IPS-18a (cell line): ENCODE measurements at regions not wholly inside any gene's neighbourhood (a gene's known extent, or its start where the extent isn't known, plus 50 kb on each side); places are given as distances from the start of the nearest gene placed in this dataset.

Experiments used
- H3K27ac ChIP-seq: one replicate; pipeline ENCODE4 v1.5.1; 2013; ENCODE audit warnings: low read length
- H3K27me3 ChIP-seq: one replicate; pipeline ENCODE4 v1.6.1; 2013; ENCODE audit warnings: mild to moderate bottlenecking, low read length; ENCODE audit not compliant: control insufficient read depth, insufficient read depth
- H3K36me3 ChIP-seq: one replicate; pipeline ENCODE4 v1.6.1; 2013; ENCODE audit warnings: low read depth, low read length; ENCODE audit not compliant: control insufficient read depth
- H3K4me1 ChIP-seq: one replicate; pipeline ENCODE4 v1.6.1; 2013; ENCODE audit warnings: low read depth, low read length; ENCODE audit not compliant: control insufficient read depth
- H3K4me3 ChIP-seq: one replicate; pipeline ENCODE4 v1.5.1; 2013; ENCODE audit warnings: low read length
- H3K9ac ChIP-seq: one replicate; pipeline ENCODE4 v1.6.1; 2013; ENCODE audit warnings: mild to moderate bottlenecking, low read length, moderate library complexity
- H3K9me3 ChIP-seq: one replicate; pipeline ENCODE4 v1.6.1; 2013; ENCODE audit warnings: low read depth, low read length; ENCODE audit not compliant: control insufficient read depth

DNA sequence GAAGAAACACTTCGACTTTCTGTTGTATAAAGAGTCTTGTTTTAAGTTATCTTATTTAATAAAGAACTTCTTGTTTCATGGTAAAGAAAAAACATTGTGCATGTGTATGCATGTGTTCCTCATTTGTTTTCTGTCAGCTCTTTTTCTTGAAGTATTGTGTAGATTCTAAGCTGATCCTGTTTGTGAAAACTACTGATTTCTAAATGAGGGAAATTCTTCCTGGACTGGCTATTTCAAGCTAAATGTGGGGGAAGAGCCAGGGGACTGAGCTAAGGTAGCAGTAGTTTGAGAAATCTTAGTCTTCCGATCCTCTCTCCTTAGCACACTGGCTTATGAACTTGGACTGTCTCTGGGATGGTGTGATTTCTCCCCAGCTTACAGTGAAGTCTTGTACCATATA, 56.4 kb upstream of the RBMS1 start:
- no peak overlapping the region for H3K4me3 ChIP-seq
- peaks cover 4% of the 10 kb centered on the region for H3K9me3 ChIP-seq
- H3K9ac ChIP-seq: no peak overlapping the region
- H3K27me3 ChIP-seq: no peaks in the 10 kb centered on the region
- H3K36me3 ChIP-seq: no peaks in the 10 kb centered on the region
- no peak overlapping the region for H3K27ac ChIP-seq
- H3K4me1 ChIP-seq: peaks cover 3% of the 10 kb centered on the region

DNA sequence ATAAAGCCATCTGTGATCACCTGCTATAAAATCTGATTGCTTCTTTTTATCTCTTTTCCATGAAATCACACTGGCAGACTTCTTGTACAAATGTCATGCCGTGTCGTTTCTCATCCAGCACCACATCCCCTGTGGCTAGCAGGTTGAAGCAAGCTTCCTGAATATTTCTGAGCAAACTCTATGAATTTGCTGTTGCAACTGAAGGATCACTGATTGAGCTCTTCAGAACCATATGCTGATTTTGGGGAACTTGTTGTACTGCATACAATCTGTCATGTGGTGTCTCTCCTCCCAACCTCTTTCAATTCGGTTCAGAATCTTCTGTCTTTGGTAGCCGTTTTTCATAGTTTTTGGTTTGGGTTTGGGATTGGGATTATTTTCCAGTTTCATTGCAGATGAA, 57.7 kb upstream of the RBMS1 start:
- peaks cover 3% of the 10 kb centered on the region for H3K4me1 ChIP-seq
- H3K9ac ChIP-seq: no peak overlapping the region
- no peak overlapping the region for H3K27ac ChIP-seq
- peaks cover 4% of the 10 kb centered on the region for H3K9me3 ChIP-seq
- H3K36me3 ChIP-seq: no peaks in the 10 kb centered on the region
- no peak overlapping the region for H3K4me3 ChIP-seq
- no peaks in the 10 kb centered on the region for H3K27me3 ChIP-seq

DNA sequence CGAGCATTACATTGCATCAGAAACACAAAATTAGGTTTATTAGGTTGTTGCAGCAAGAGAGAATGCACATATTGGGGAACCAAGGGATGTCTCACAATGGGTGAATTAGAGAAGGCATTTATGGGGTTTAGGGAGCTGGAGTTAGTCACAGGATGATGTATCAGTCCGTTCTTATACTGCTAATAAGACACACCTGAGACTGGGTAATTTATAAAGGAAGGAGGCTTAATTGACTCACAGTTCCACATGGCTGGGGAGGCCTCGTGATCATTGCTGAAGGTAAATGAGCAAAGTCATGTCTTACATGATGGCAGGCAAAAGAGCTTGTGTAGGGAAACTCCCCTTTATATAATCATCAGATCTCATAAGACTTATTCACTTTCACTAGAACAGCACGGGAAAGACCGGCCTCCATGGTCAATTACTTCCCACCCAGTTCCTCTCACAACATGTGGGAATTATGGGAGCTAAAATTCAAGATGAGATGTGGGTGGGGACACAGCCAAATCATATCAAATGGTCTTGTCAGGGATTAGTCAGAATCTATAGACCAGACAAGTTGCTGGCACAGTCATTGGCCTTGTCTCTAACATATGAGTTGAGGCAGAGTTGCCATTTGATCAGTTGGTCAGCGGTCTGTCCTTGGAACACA, 61.9 kb upstream of the RBMS1 start:
- Histone ChIP-seq H3K9ac (no peak overlapping the region), H3K36me3 (no peaks in the 10 kb centered on the region), H3K9me3 (no peaks in the 10 kb centered on the region), H3K27ac (no peak overlapping the region), H3K4me1 (no peaks in the 10 kb centered on the region), H3K4me3 (no peak overlapping the region), H3K27me3 (no peaks in the 10 kb centered on the region)

DNA sequence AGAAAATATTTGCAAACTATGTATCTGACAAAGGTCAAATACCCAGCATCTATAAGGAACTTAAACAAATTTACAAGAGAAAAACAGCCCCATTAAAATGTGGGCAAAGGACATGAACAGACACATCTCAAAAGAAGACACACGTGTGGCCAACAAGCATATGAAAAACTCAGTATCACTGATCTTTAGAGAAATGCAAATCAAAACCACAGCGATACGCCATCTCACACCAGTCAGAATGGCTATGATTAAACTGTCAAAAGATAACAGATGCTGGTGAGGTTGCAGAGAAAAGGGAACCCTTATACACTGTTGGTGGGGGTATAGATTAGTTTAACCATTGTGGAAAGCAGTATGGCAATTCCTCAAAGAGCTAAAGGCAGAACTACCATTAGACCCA, 64.3 kb upstream of the RBMS1 start:
- no peaks in the 10 kb centered on the region for H3K27me3 ChIP-seq
- H3K9me3 ChIP-seq: no peaks in the 10 kb centered on the region
- H3K36me3 ChIP-seq: no peaks in the 10 kb centered on the region
- no peak overlapping the region for H3K27ac ChIP-seq
- no peak overlapping the region for H3K4me3 ChIP-seq
- H3K9ac ChIP-seq: no peak overlapping the region
- no peaks in the 10 kb centered on the region for H3K4me1 ChIP-seq

DNA sequence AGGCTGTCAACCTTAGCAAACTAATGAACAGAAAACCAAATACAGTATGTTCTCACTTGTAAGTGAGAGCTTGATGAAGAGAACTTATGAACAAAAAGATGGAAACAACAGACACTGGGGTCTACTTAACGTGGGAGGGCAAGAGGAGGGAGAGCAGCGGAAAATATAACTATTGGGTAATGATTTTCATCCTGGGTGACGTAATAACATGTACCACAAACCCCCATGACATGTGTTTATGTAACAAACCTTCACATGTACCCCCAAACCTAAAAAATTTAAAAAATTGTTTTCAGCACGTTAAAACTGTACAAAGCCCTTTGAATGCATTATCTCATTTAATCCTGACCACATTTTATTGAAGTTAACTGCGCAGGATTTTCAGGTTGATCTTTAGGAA, 64.9 kb upstream of the RBMS1 start:
- H3K4me1 ChIP-seq: no peaks in the 10 kb centered on the region
- no peak overlapping the region for H3K4me3 ChIP-seq

DNA sequence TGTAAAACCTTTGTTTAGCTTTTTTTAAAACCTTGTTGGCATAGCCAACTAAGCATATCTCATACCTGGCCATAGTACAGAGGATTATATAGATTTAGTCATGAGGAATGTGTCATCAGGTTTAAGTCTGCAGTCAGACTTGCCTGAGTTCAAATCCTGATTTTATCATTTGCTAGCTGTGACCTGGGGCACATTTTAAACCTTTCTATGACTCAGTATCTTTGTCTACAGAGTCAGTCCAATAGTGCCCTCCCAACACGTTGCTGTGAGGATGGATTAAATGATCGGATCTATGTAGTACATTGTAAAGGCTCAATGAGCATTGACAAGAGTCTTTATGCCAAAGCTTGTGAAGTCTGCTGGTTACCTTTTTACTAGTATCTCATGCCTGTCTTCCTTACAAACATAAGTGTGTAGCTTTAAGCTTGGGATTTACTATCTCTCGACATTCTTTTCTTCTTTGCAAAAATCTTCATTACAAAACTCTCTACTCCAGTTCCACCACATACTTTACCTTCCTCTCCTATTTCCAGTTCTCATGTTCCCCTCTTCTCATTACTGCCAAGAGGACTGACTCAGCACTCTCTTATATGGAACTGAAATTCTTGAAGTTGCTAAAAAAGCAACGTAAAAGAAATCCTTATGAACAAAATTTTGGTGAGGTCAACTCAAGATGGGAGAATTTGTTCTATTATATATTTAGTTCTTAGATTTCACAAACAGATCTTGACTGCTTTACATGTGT, 68.1 kb upstream of the RBMS1 start:
- Histone ChIP-seq H3K27ac (no peak overlapping the region), H3K9me3 (no peaks in the 10 kb centered on the region), H3K9ac (no peak overlapping the region), H3K4me1 (no peaks in the 10 kb centered on the region), H3K27me3 (no peaks in the 10 kb centered on the region), H3K4me3 (no peak overlapping the region), H3K36me3 (no peaks in the 10 kb centered on the region)

More for the DNA sequence above, 64.9 kb upstream of the RBMS1 start:
- Histone ChIP-seq H3K9me3 (no peaks in the 10 kb centered on the region), H3K27me3 (no peaks in the 10 kb centered on the region), H3K9ac (no peak overlapping the region), H3K36me3 (no peaks in the 10 kb centered on the region), H3K27ac (no peak overlapping the region)

DNA sequence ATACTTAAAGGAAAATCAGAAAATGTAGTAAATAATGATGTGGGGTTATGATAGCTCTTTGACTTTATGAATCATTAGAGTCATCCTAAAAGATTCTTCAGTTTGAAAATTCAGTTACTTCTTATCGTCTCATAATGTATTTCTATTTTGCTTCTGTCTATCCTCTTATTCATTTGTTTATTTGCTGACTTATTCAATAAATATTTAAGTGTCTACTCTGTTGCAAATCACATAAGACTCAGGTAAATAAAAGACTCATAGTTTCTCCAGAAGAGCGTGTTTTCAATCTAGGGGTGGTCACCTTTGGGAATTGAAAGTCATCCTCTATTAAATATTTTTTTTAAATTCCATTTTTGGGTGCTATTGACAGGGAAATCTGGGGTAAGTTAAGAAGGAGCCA, 69.1 kb upstream of the RBMS1 start:
- Histone ChIP-seq H3K4me1 (no peaks in the 10 kb centered on the region), H3K9me3 (no peaks in the 10 kb centered on the region), H3K27me3 (no peaks in the 10 kb centered on the region), H3K9ac (no peak overlapping the region), H3K27ac (no peak overlapping the region), H3K4me3 (no peak overlapping the region), H3K36me3 (no peaks in the 10 kb centered on the region)

DNA sequence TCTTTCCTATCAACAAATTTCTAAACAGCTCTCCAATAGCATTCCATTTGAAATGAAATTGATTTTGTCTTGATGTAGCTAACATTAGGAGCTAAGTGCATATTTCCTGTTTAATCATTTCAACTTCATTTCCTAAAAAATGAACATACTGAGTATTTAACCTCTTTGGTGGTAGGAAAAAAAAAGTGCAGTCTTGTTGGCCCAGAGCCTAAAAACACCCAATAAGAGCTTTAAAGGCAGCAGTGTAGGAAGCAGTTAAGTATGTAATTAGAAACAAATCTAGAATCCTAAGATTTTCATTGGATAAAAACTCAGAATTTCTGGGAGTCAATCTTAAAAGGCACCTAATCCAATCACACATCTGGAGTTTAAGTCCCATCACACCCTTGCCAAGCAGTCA, 71.0 kb upstream of the RBMS1 start:
- Histone ChIP-seq H3K27ac (no peak overlapping the region), H3K4me1 (no peaks in the 10 kb centered on the region), H3K4me3 (no peak overlapping the region), H3K9me3 (no peaks in the 10 kb centered on the region), H3K9ac (no peak overlapping the region), H3K36me3 (no peaks in the 10 kb centered on the region), H3K27me3 (no peaks in the 10 kb centered on the region)

DNA sequence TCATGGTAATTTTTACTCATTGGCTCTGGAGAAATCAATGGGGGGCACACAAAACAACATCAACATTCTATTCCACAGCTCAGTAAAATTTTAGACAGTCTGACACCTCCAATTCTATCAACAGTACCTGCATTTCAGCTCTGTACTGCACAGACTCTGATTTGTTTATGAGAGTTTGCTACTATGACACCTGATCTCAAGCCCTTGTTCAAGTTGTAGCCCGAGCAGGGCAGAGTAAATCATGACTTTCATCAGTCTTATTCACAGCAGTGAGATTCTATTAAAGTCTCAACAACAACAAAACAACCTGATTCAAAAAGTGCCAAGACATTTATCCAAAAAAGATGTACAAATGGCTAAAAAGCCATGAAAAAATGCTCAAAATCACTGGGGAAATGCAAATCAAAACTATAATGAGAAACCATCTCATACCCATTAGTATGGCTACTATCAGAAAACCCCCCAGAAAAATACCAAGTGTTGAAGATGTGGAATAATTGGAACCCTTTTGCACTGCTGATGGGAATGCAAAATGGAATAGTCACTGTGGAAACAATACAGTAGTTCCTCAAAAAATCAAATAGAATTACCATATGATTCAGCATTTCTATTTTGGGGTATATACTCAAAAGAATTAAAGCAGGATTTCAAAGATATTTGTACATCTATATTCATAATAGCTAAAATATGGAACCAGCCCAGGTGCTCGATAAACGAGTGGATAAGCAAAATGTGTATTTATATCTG, 71.7 kb upstream of the RBMS1 start:
- no peak overlapping the region for H3K9ac ChIP-seq
- no peaks in the 10 kb centered on the region for H3K4me1 ChIP-seq
- no peaks in the 10 kb centered on the region for H3K27me3 ChIP-seq
- H3K9me3 ChIP-seq: no peaks in the 10 kb centered on the region
- H3K27ac ChIP-seq: no peak overlapping the region
- no peaks in the 10 kb centered on the region for H3K36me3 ChIP-seq
- H3K4me3 ChIP-seq: no peak overlapping the region

DNA sequence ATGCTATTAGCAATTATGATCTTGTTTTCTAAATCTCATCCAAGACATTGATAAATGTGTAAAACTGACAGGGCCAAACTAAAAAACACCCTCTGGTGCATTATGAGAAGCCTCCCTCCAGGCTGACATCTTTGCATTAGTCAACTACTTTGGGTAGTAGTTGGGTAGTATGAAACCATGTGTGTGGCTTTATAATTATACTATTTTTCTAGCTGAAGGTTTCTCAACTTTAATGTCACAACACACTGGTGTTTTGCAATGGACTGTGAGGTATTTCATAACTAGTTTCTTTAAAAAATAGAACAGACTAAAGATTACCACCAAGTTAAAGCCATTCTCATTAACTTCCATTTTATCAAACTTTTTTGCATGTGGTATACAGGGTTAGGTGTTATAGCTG, 73.1 kb upstream of the RBMS1 start:
- H3K27ac ChIP-seq: no peak overlapping the region
- H3K36me3 ChIP-seq: no peaks in the 10 kb centered on the region
- no peak overlapping the region for H3K9ac ChIP-seq
- no peak overlapping the region for H3K4me3 ChIP-seq
- H3K27me3 ChIP-seq: no peaks in the 10 kb centered on the region
- no peaks in the 10 kb centered on the region for H3K4me1 ChIP-seq
- H3K9me3 ChIP-seq: no peaks in the 10 kb centered on the region

DNA sequence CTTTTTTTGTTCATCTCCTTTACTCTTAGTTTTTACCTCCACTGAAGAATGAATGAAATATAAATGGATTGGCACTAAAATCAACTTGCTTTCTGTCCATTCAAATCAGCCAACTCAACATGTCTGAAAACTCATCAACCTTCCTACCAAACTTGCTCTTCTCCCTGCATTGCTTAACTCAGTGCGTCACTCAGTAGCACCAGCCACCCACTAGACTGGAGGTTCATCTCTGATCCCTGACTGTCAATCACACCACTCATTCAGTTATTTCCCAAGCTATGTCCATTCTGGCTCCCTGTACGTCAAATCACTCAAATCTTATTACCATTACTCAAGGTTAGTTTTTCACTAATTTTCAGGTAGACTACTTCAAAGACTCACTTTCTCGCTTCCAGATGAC, 75.2 kb upstream of the RBMS1 start:
- no peaks in the 10 kb centered on the region for H3K9me3 ChIP-seq
- H3K36me3 ChIP-seq: no peaks in the 10 kb centered on the region

More for the DNA sequence above, 75.2 kb upstream of the RBMS1 start:
- no peaks in the 10 kb centered on the region for H3K4me1 ChIP-seq
- H3K27me3 ChIP-seq: no peaks in the 10 kb centered on the region
- no peak overlapping the region for H3K4me3 ChIP-seq
- no peak overlapping the region for H3K27ac ChIP-seq
- H3K9ac ChIP-seq: no peak overlapping the region
